ENCODE measurements at regions not wholly inside any gene's neighbourhood (a gene's known extent, or its start where the extent isn't known, plus 50 kb on each side); places are given as distances from the start of the nearest gene placed in this dataset.

- TF ChIP-seq POLR2A (IDR thresholded peaks at IDR 0.05; ENCODE audit: low read depth, low read length) (no peak), POLR2AphosphoS5 (IDR thresholded peaks at IDR 0.05; ENCODE audit: low read depth, low read length) (no peak)
Measured at GRCh38 chr12:20262119-20262518, 106.2 kb upstream of the PDE3A start.

Data from GM12892 (cell line).